Activated CD4-positive, alpha-beta T cell treated with anti-CD3 and anti-CD28 coated beads, Interleukin-2, Interleukin-4, amounts not matched to agents 100 ng/mL and 50 ng/mL, durations not matched to agents 16 hours and 8 hours (primary cell): ENCODE measurements at regions not wholly inside any gene's neighbourhood (a gene's known extent, or its start where the extent isn't known, plus 50 kb on each side); places are given as distances from the start of the nearest gene placed in this dataset.

ENCODE experiments used
- DNase-seq: peaks from one replicate; pipeline ENCODE4 v3.0.0-alpha.2; 2020; ENCODE audit warnings: low spot score

DNA sequence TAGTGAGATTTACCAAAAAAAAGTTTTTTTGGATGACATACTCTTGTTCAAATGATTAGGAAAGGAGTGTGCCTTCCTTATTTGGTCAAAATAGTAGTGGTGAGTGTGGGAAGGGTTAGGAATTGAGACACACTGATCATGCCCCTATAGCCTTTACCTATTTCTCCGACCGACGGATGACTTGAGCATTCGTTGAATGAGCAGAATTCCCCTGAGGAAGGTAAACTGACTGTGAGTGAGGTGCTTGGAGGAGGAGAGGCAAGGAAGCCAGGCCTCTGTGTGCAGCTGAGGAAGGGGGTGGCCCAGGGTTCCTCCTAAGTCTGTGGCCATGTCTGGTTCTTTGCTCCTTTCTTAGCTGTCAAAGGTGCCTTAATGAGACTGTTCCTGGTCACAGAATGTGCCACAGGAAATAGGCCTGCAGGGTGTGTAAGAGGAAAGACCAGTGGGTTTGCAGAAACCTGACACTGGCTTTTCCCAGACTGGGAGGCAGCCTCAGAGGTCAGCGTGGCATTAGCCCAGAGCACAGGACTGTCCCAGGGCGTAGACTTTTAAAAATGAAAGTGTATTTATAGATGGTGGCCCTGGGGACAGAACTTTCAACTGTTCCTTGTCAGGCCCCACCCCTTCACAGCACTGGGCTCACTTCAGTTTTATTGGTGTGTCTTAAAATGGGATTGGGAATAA is 307.7 kb upstream of the C2CD4B start:
- DNase-seq = no peak

DNA sequence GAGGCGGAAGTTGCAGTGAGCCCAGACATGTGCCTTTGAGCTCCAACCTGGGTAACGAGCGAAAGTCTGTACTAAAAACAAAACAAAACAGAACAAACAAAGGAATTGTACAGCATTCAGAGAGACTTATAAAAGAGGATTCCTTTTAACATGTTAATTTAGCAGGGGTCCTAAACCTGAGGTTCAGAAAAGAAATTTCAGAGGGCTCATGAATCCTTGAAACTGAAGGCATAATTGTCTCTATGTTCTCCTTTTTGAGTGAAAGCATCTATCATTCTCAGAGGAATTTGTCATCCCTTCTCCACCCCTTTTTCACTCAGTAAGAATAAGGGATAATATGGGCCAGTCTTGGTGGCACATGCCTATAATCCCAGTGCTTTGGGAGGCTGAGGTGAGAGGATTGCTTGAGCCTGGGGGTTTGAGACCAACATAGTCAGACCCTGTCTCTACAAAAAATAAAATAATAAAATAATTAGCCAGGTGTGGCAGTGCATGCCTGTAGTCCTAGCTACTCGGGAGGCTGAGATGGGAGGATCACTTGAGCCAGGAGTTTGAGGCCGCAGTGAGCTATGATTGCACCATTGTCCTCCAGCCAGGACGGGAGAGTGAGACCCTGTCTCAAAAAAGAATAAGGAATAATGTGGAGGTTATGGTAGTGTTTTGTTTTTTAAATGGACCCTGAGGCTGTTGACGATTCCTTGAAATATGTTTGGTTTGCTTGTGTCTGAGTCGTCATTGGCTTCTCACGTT is 309.1 kb upstream of the C2CD4B start:
- no peak for DNase-seq

DNA sequence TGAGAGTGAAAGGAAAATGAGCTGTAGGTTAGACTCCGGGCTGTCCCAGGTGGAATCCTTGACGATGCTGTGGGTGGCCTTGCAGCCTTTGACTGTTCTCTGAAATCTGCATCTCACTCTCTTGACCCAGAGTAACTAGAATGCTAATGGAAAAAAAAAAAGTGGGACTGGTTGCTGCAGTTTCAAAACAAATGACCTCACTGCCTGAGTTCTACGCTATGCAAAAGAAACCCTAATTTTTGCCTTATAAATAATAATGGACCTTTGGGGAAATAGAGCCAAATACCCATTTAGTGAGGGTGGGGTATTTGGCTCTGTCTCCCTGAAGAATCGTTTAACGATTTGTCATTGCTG is 309.7 kb upstream of the C2CD4B start:
- no peak for DNase-seq

DNA sequence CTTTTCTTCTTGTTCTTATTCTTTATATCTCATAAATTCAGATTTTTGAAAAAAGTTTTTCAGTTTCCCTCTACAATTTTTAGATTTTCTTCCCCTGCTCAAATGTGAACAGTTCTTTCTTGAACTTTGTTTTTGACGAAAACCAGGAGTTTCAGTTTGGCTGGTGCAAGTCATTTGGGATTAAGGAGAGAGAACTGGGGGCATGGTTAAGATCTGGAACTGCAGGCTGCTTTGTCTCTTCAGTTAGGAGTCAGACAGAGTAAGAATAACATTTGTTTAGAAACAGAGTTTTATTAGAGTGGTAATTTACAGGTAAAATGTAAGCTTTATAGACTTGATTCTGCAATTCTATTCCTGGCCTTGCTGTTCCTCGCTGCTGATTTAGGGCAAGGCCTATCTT is 310.5 kb upstream of the C2CD4B start:
- no peak for DNase-seq

DNA sequence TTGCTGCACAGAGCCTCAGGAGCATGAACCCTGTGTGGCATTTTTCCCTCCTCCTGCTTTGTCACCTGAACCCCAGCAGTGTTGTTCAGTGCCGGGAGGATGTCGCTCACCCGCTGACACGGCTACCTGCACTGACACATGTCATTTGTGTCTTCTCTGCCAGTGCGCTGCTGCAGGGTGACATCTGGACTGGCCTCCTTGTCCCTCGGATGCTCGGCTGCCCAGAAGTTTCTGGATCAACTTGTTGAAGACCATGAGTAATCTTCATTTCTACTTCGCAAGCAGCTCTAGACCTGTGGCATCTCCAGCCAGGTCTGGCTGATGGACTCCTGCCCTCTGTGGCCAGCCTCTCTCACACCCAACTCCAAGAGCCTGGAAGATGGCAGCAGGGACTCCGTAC is 311.1 kb upstream of the C2CD4B start:
- no peak for DNase-seq

DNA sequence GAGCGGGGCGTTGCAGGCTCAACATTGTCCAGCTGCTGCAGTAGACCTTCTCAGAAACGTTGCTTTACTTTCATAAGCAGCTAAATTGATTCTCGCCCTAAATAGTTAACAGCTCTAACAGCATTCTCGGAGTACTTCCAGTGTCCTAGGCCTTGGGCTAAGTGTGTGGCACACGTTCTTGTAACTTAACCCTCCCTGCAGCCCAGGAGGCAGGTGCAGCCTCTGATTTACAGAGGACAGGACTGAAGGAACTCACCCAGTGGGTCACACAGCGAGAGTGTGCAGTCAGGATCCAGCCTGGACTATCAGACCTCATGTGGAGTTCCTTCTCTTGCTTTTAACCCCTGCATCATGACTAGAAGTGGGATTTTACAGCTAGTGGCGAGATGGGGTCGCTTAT is 312.8 kb upstream of the C2CD4B start:
- DNase-seq = no peak

DNA sequence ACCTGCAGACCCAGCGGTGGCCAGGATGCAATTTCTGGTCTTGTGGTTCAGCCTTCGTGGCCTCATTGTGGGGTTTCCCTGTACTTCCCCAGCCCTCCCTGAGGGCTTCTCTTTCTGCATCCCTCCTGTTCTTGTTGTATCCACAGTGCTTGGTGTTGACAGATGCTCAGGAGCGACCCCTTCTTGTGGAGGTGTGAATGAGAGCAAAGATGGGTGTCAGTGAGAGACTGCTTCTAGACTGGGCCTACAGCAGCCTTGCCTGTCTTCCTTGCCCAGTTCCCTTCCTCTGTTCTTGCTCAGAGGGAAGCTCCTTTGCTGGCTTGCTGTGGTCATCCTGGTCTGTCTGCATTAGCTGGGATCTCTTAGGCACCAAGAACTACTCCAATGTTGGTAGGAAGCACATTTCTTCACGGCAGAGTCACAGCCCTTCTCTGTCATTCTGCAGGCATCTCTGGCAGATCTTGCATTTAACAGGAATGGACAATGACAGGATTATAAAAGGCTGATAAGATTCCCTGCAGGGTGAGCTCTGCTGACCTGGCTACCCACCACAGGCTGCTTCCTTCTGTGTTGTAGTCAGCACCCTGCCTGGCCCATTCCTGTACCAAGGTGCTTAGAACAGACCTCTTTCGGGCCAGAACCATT is 317.8 kb upstream of the C2CD4B start:
- peak; percentile 27 for DNase-seq

DNA sequence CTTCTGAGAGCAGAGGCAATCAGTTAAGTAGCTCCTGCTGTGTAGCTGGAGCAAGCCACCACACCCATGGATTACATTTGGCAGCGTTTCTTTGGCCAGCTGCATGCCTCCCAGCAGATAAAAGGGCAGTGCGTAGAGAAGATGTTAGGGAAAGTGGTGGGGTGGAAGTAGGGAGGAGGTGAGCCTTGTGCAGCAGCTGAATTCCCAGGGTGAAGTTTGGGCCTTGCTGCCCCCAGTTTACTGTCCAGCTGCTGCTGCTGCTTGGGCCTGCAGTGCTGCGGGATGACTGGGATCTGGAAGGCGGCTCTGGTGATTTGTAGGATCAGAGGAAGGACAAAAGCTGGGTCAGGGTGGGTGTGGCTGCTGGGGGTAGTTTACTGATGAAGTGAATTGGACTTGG is 318.7 kb upstream of the C2CD4B start:
- DNase-seq = no peak

DNA sequence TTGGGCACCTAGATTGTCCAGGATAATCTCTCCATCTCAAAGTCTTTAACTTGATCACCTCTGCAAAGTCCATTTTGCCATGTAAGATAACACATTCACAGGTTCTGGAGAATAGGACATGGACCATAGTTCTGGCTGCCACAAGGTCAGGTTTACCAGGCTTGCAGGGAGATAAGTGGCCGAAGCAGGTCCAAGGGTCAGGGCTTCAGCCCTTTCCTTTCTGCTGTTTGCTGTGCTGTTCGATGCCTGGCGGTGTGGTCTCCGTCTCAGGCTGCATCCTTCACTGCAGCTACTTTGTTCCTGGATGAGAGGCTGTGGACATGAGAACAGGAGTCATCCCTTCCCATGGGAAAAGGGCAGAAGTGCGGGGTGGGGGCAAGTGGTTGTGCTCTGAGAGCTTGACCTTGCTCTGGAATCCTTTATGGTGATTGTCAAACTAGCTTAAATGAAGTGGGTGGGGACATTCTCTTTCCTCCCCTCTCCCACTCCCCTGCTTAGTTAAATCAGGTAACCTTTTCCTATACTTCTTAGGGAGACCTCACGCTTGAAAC is 320.2 kb upstream of the C2CD4B start:
- no peak for DNase-seq

DNA sequence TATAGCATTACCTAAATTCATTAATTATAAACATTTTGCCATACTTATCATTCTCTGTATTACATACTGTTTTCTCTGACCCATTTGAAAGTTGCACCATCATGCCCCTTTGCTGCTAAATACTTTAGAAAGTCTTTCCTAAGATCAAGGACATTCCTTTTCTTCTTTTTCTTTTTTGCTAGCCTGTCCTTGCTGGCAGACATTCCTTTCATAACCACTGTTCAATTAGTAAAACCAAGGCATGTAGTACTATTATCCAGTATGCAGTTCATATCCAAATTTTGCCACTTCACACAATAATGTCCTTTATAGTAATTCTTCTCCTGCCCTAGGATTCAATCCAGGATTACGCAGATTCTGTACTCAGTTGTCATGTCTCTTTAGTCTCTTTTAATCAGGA is 321.0 kb upstream of the C2CD4B start:
- no peak for DNase-seq

DNA sequence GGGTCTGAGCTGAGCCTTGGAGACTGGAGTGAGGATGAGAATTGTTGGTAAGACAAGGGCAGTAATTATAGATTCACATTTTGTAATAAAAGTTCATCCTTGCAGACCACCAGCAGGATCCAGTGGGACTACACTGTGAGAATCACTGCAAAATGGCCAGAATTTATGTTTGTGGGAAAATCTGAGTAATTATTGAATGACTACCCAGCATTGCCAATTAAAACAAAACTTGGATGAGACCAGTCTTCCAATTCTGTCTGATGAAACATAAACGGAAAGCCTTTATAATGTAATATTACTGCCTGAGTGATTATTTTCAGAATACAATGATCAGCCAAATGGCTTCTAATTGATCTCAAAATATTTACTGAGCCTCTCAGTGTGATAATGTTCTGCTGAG is 323.3 kb upstream of the C2CD4B start:
- no peak for DNase-seq

DNA sequence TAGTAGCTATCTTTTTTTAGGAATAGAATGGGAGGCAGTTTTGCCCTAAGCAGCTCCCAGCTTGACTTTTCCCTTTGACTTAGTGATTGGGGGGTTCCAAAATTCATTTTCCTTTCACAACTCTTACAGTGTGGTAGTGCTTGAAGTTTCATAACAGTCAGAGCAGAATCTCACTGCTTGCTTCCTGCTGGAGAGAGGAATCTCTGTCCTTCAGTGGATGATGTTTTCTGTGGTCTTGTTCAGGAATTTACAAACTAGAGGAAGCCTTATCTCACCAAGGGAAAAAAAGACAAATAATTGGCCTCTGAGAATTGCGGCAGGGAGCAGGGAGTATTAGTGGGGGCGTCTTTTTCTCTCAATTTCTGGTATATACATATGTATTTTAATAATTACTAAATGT is 326.6 kb upstream of the C2CD4B start:
- no peak for DNase-seq

DNA sequence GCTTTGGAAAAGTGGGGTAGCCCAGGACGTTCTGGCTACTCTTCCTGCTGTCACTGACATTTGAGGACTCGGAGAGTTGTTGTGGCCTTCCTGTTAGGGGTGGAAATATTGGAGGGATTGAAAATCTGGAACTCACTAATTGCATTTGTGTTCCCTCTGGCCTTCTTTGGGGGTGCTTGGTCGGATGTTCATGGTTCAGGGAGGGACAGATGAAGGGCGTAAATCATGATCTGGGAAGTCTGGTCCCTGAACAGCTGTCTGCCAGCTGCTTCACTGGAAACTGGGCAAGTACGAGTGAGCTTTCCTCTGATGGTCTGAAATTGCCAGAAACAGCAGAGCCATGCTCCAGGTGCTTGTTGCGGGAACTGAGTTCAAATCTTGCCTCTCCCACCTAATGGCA is 327.8 kb upstream of the C2CD4B start:
- DNase-seq = no peak

DNA sequence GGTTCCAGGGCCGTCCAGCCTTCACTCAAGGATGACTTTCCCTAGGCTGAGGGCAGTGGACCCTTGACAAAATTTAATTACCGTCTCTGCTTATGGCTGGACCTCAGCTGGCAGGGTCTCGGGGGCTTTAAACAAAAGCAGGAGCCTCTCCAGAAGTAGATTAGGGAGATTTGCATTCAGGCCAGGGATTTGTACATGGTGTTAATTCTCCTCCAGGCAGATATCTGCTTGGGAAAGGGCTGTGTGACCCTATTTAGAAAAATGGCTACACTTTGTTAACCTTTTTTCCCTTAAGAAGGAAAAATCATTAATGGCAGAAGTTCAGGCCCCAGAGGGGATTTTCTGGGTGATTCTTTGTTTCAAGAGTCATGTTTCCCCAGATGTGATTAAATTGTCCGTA is 329.1 kb upstream of the C2CD4B start:
- no peak for DNase-seq

DNA sequence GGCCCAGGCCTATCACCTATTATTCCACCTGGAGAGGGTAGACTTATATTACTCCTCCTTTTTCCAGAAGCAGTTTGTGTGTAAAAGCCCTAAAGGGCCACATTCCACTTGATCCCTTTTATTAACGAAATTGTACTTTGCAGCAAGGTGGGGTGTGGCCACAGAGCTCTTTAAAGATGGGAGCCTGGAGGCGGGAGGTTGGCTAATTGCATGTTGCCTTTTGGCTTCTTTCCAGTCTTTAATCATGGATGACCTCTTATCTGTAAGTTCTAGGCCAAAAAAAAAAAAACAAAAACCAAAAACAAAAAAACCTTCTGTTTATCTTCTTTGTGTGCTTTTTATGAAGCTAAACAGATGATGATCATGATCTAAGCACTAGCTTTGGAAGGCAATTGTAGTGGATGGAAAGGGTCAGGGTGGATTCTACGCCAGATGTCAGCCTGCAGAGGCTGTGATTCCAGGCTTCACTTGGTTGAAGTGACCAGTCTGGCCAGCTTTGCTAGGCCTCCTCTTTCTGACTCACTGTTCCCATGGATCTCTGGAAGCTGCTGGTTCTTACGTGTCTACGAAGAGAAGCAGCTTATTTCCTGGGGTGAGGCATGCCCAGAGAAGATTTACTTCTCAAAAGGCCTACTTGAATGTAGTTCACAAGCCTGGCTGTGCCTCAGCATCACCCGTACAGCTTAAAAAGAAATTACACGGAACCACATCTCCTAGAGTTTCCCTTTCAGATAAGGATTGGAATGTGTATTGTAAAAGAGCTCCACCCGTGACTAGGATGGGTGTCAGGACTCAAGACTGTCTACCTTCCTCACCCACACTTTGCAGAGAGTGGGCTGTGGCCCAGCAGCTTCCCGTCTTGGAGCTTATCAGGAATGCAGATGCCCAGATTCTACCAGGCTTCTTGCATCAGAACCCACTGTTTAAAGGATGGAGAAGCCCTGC is 330.9 kb upstream of the C2CD4B start:
- no peak for DNase-seq

DNA sequence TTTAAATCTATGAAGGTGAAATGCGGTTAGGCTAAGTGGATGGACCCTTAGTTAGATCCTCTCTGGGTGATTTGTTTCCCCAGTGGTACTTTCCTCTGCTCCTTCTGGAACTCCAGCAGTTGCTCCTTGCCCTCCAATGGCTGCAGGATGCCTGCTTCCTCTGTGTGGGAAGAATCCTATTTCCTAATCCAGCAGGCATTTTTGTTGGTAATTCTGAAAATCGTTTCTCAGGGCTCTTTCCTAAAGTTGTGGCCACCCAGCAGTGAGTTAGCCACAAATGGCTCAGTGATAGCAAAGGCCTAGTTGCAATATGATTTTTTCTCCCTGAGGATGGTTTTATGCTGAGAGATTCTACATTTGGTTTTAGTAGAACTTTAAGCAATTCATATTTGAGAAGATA is 332.3 kb upstream of the C2CD4B start:
- DNase-seq = no peak

DNA sequence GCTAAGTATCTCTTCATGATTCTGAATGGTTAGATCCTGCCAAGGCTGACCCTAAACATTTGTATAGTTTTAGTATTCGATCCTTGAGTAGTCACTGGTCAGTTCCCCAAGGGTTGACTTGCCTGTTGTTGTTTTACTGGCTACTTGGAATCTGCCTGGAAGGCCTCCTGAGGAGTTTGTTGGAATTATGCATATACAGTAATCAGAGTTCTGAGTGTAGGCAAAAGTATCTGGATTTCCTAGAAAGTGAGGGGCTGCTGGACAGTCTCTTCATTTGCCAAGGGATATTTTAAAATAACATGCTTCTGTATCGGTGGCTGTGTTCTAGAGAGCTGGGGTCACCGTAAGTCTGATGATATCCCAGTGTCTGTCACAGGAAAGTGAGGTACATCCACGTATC is 333.2 kb upstream of the C2CD4B start:
- DNase-seq = no peak

DNA sequence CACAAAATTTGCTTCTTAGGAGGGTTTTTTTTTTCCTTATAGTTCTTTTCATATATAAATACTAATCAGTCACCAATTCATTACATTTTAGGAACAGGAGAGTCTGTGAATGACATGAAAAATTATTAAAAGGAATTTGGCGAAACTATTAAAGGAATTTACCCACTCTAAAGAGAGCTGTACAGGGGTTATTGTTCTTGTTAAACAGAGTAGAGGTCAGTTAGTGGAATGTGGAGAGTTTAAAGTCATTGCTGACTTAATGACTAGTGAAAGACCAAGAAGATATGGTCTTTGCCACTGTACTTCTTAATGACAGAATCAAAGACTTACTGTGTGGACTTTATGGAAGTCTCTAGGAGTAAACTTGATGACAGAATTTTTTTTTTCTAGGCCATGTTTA is 333.6 kb upstream of the C2CD4B start:
- DNase-seq = no peak

DNA sequence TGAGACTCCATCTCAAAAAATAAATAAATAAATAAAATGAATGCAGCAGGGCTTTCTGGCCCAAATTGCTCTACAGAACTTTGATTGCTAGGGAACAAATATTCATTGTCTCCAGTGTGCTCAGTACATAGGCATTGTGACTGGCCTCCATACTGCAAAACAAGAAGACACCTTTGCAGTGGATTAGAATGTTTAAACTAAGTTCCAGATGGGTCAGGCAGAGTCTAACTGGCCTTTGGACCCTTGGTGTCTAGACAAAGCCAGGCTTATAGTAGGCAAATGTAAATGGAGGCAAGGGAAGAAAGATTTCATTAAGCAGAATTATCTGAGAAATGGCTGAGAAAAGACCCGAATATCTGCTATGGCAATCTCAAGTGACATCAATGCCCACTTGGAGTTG is 335.2 kb upstream of the C2CD4B start:
- no peak for DNase-seq

DNA sequence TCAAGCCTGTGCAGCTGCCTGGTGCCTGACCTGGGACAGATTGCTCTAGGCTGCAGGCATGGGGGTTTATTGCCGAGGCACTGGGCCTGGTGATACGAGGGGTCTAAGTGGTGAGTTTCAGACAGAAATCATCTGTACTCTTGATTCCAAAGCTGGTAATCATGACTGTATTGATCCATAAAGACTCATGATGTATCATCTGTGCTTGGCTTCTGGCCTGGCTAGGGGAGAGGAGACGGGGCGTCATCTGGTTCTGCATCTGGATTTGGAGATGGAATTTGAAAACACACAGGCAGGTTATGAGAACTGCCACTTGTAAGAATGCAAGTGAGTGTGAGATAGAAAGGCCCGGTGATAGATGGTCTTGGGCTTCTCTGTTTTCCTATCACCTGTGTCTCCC is 337.4 kb upstream of the C2CD4B start:
- DNase-seq = no peak

DNA sequence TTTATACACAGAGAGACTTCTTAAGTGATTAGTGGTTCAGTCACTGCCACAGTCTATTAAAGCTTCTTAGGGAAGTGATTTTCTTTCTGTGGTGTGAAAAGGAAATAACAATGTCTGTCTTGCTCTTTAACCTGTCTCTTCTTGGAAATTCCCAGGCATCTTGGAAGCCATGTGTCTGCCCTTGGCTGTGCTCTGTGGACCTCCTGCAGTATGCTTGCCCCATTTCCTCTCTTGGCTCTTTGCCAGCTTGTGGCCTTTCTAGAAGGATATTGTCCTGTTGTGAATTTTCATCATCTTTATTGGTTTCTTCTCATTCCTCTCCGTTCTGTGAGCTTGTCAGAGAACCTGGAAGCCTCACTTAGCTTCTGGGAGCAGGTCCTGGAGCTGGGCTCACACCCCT is 338.4 kb upstream of the C2CD4B start:
- DNase-seq = no peak

DNA sequence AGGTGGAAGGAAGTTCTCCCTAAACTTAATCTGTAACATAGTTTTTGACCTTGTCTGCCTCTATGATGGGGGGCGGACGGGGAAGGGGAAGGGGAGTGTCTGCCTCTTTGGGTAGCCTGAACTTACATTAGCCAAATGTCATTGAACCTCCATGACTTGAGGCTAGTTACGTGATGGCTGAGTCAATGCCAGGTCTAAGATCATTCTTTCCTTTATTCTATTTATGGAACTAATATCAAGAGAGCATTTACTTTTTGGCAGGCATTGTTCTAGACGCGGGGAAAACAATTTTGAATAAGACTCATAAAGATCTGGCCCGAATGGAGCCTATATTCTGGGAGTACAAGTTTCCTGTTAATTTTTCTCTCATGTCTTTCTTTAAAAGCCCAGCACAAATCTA is 340.7 kb upstream of the C2CD4B start:
- no peak for DNase-seq
